CD4-positive, CD25-positive, alpha-beta regulatory T cell (primary cell): ENCODE measurements at regions not wholly inside any gene's neighbourhood (a gene's known extent, or its start where the extent isn't known, plus 50 kb on each side); places are given as distances from the start of the nearest gene placed in this dataset.

Experiments
- ATAC-seq, 2 donors: fragments of 150-1000 bp; cut with Tn5 transposase; one replicate each; pipeline ENCODE4 v1.10.0; 2021; ENCODE audit warnings: low read depth in 2 of 2, moderate number of reproducible peaks in 2 of 2, moderate library complexity in 1 of 2
- DNase-seq, 3 donors: peaks; one replicate each; pipeline versions ENCODE4 v3.0.0 to v3.0.0-alpha.2; 2012 to 2022; ENCODE audit warnings: mixed read lengths in 1 of 3
- H3K27ac ChIP-seq: one replicate; pipeline ENCODE4 v1.7.0; 2013; ENCODE audit warnings: mild to moderate bottlenecking, low read length; ENCODE audit not compliant: insufficient read depth, poor library complexity, severe bottlenecking
- H3K27me3 ChIP-seq: one replicate; pipeline ENCODE4 v1.7.0; 2013; ENCODE audit warnings: low read length; ENCODE audit not compliant: control insufficient read depth, insufficient read depth
- H3K36me3 ChIP-seq: one replicate; pipeline ENCODE4 v1.7.0; 2013; ENCODE audit warnings: mild to moderate bottlenecking, low read length, moderate library complexity; ENCODE audit not compliant: control insufficient read depth, insufficient read depth
- H3K4me1 ChIP-seq: 2 replicates; pipeline ENCODE4 v1.7.0; 2013; ENCODE audit warnings: mild to moderate bottlenecking, low read length; ENCODE audit not compliant: insufficient read depth, control insufficient read depth, poor library complexity, severe bottlenecking
- H3K4me3 ChIP-seq: one replicate; pipeline ENCODE4 v1.7.0; 2013; ENCODE audit warnings: low read depth, mild to moderate bottlenecking, low read length, moderate library complexity
- H3K9me3 ChIP-seq, 2 experiments: 1 replicate in 1 of 2; 2 replicates in 1 of 2; pipeline ENCODE4 v1.7.0; 2013; ENCODE audit warnings: low read length in 2 of 2, mild to moderate bottlenecking in 1 of 2, moderate library complexity in 1 of 2; ENCODE audit not compliant: control insufficient read depth in 2 of 2
- H3K27ac Mint-ChIP-seq, 3 donors: one replicate each; pipeline ENCODE4 v1.8.0; 2020 to 2022; ENCODE audit warnings: mild to moderate bottlenecking in 3 of 3, mixed read lengths in 3 of 3, moderate library complexity in 2 of 3
- H3K27me3 Mint-ChIP-seq: one replicate; pipeline ENCODE4 v1.8.0; 2022; ENCODE audit warnings: mild to moderate bottlenecking, mixed read lengths
- H3K36me3 Mint-ChIP-seq: one replicate; pipeline ENCODE4 v1.8.0; 2020; ENCODE audit warnings: mixed read lengths
- H3K4me1 Mint-ChIP-seq, 4 donors: one replicate each; pipeline ENCODE4 v1.8.0; 2020 to 2022; ENCODE audit warnings: mixed read lengths in 4 of 4, mild to moderate bottlenecking in 1 of 4
- H3K4me3 Mint-ChIP-seq, 4 donors: one replicate each; pipeline ENCODE4 v1.8.0; 2020 to 2022; ENCODE audit warnings: mild to moderate bottlenecking in 4 of 4, mixed read lengths in 4 of 4, moderate library complexity in 3 of 4
- H3K9me3 Mint-ChIP-seq, 7 donors: one replicate each; pipeline ENCODE4 v1.8.0; 2020 to 2022; ENCODE audit warnings: mixed read lengths in 7 of 7, mild to moderate bottlenecking in 3 of 7, moderate library complexity in 2 of 7

DNA sequence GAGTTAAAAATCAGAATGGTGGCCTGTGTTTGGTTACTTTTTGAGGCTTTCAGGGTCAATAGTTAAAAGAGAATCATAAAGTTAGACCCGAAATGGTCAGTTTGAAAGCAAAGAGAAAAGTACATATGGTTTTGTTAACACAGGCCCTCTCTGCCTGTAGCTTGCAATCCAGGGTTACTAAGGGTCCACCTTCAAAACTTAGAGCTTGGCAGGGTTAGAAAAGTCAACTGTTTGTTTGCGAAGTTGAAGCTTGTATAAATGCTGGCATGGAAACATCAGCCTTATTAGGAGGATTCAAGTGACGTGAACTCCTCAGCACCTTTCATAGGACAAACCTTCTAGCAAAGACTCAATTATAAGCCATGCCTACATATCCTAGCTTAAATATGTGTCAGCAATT lies 196.3 kb upstream of the SEMA3A start:
- no peaks in the 10 kb centered on the region for H3K27me3 Mint-ChIP-seq
- Histone ChIP-seq H3K27ac (no peak overlapping the region), H3K4me1 (no peaks in the 10 kb centered on the region), H3K27me3 (no peaks in the 10 kb centered on the region), H3K36me3 (no peaks in the 10 kb centered on the region), H3K9me3 (peaks cover 0 to 10% of the 10 kb centered on the region in 2 experiments), H3K4me3 (no peak overlapping the region)
- no peak overlapping the region for H3K27ac Mint-ChIP-seq
- no peaks in the 10 kb centered on the region for H3K36me3 Mint-ChIP-seq
- H3K9me3 Mint-ChIP-seq = peaks cover 0 to 17% (median 3%) of the 10 kb centered on the region in 7 donors
- ATAC-seq = no peak
- no peak overlapping the region for H3K4me3 Mint-ChIP-seq
- DNase-seq = no peak
- no peaks in the 10 kb centered on the region for H3K4me1 Mint-ChIP-seq

DNA sequence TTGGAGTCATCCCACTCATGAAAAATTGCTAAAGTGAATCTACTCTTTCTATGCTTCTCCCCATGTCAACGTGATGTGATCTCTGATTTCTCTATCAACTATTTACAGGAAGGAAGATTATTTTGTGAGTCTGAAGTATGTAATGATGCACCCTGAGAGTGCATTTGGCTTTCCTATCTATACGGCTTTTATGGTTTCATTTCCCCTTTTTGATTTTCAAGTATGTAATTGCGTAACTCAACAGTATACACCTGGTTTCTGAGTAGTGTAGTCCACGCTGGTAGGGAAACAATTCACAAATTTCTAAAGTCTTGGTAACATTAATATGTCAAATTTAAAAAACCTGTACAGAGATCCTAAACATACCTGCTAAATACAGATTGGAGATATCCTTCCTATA lies 194.7 kb upstream of the SEMA3A start:
- peaks cover 0 to 10% of the 10 kb centered on the region in 2 experiments for H3K9me3 ChIP-seq
- no peaks in the 10 kb centered on the region for H3K27me3 ChIP-seq
- DNase-seq = no peak
- Mint-ChIP-seq H3K27ac (no peak overlapping the region), H3K9me3 (peaks cover 0 to 17% (median 3%) of the 10 kb centered on the region in 7 donors), H3K4me1 (no peaks in the 10 kb centered on the region), H3K27me3 (no peaks in the 10 kb centered on the region), H3K36me3 (no peaks in the 10 kb centered on the region), H3K4me3 (no peak overlapping the region)
- no peak overlapping the region for H3K4me3 ChIP-seq
- no peak for ATAC-seq
- H3K36me3 ChIP-seq = no peaks in the 10 kb centered on the region
- H3K27ac ChIP-seq = no peak overlapping the region
- no peaks in the 10 kb centered on the region for H3K4me1 ChIP-seq

DNA sequence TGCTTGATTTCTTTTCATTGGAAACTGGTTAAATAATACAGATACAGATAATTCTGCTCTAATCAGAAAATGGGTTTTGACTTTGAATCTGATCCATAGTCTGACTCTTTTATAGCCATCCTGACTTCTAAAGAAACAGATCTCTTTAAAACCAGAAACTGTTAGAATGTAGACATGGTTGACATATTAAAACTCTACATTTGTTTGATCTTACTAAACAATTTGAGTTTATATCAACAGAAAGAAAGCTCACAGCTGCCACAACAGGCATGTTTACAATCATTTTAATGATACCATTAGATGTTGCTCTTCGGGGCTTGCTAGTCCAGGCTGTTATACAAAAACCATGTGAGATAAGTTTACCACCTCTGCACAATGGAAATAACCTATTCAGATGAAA lies 193.0 kb upstream of the SEMA3A start:
- Histone ChIP-seq H3K4me3 (no peak overlapping the region), H3K27ac (no peak overlapping the region), H3K4me1 (no peaks in the 10 kb centered on the region), H3K27me3 (no peaks in the 10 kb centered on the region), H3K9me3 (peaks cover 0 to 10% of the 10 kb centered on the region in 2 experiments), H3K36me3 (no peaks in the 10 kb centered on the region)
- ATAC-seq (no peak), DNase-seq (no peak)
- H3K36me3 Mint-ChIP-seq = no peaks in the 10 kb centered on the region
- H3K27ac Mint-ChIP-seq = no peak overlapping the region
- H3K4me1 Mint-ChIP-seq = no peaks in the 10 kb centered on the region
- no peaks in the 10 kb centered on the region for H3K27me3 Mint-ChIP-seq
- H3K4me3 Mint-ChIP-seq = no peak overlapping the region
- H3K9me3 Mint-ChIP-seq = peaks cover 0 to 13% (median 2%) of the 10 kb centered on the region in 7 donors

DNA sequence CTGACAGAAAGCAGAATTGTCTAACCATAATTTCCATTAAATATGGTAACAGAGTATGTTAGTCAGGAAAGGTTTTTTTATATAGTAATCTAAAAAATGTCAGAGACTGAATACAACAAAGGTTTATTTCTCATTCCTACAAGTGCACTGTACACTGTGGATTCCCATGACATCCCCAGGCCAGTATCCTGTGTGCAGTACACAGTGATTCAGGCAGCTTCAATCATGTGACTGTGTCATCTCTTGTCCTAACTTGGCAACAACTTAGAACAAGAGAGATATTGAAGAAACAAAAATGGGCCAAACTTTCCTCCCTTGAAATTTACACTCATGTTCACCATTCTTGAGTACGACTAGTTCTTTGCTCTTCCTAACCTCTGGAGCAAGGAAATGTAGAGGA lies 189.8 kb upstream of the SEMA3A start:
- no peak overlapping the region for H3K27ac Mint-ChIP-seq

DNA sequence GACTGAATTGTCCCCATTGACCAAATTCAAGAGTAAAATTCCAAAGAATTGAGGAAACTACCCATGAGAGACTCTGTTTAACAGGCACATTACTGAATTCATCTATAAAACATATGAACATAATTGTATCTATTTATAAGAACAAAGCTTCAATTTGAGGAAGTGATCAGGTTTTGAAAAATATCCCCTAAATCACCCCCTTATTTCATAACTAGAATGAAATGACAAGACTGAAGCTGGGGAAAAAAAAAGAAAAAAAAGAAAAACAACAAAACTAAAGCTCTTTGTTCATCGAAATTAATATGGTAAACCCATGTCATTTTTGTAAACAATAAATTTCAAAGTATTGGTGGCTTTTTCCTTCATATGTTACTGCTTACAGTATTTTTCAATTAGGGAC lies 184.9 kb upstream of the SEMA3A start:
- Mint-ChIP-seq H3K4me3 (no peak overlapping the region), H3K27me3 (no peaks in the 10 kb centered on the region), H3K9me3 (peaks cover 1 to 13% (median 8%) of the 10 kb centered on the region in 7 donors), H3K36me3 (no peaks in the 10 kb centered on the region), H3K4me1 (no peaks in the 10 kb centered on the region), H3K27ac (no peak overlapping the region)
- no peak for ATAC-seq
- no peak overlapping the region for H3K27ac ChIP-seq
- no peaks in the 10 kb centered on the region for H3K36me3 ChIP-seq
- no peak for DNase-seq
- H3K4me1 ChIP-seq = no peaks in the 10 kb centered on the region
- peaks cover 3 to 5% of the 10 kb centered on the region in 2 experiments for H3K9me3 ChIP-seq
- H3K27me3 ChIP-seq = no peaks in the 10 kb centered on the region
- H3K4me3 ChIP-seq = no peak overlapping the region

More for the DNA sequence above, 189.8 kb upstream of the SEMA3A start:
- Histone ChIP-seq H3K36me3 (no peaks in the 10 kb centered on the region), H3K27ac (no peak overlapping the region), H3K4me1 (no peaks in the 10 kb centered on the region), H3K9me3 (peaks cover 0 to 5% of the 10 kb centered on the region in 2 experiments), H3K27me3 (no peaks in the 10 kb centered on the region), H3K4me3 (no peak overlapping the region)
- Mint-ChIP-seq H3K9me3 (peaks cover 3 to 10% (median 5%) of the 10 kb centered on the region in 7 donors), H3K36me3 (no peaks in the 10 kb centered on the region), H3K27me3 (no peaks in the 10 kb centered on the region), H3K4me1 (no peaks in the 10 kb centered on the region), H3K4me3 (no peak overlapping the region)
- no peak for ATAC-seq
- no peak for DNase-seq

DNA sequence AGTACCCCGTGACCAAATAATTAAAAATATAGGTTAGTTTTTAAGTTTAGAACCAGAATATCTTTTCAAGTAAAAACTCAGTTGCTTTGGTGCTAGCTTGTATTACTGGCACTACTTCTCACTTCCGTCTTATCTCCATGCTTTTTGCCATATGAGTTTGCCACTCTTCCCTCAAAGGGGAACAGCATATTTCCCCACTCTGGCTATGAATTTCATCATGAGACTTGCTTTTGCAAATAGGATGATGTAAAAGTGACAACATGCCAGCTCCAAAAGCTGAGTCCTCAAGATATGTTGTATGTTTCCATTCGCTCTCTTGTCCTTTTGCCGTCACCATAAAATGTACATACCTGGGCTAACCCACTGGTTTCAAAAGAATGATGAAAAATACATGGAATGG lies 178.1 kb upstream of the SEMA3A start:
- H3K9me3 Mint-ChIP-seq = peaks cover 2 to 15% (median 5%) of the 10 kb centered on the region in 7 donors
- H3K36me3 Mint-ChIP-seq = no peaks in the 10 kb centered on the region
- H3K27ac ChIP-seq = no peak overlapping the region
- H3K4me1 ChIP-seq = no peaks in the 10 kb centered on the region
- no peak overlapping the region for H3K27ac Mint-ChIP-seq
- DNase-seq (no peak), ATAC-seq (no peak)
- no peaks in the 10 kb centered on the region for H3K4me1 Mint-ChIP-seq
- H3K27me3 ChIP-seq = no peaks in the 10 kb centered on the region
- peaks cover 0 to 4% of the 10 kb centered on the region in 2 experiments for H3K9me3 ChIP-seq
- no peak overlapping the region for H3K4me3 Mint-ChIP-seq
- H3K36me3 ChIP-seq = no peaks in the 10 kb centered on the region
- no peaks in the 10 kb centered on the region for H3K27me3 Mint-ChIP-seq
- no peak overlapping the region for H3K4me3 ChIP-seq

DNA sequence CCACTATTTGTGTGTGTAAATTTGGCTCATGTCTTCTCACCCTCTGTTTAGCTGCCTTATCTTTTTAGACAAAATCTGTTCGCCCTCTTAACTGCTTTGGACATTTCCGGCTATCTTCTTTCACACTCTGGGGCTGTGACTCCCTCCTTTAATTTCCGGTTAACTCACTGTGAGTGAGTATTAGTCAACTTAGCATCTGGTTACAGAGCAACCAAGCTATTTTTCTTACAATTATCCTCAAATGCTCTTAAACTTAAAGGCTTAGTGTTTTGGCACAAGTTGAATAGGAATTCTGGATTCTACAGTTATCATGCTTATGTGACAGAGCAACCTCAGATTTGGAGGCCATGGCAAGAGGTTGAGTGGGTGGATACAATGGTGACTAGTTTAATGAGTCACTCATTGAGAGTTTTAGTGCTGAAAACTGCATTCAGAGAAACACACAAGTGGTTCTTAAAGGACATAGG lies 177.6 kb upstream of the SEMA3A start:
- peaks cover 2 to 15% (median 5%) of the 10 kb centered on the region in 7 donors for H3K9me3 Mint-ChIP-seq
- no peaks in the 10 kb centered on the region for H3K36me3 ChIP-seq
- no peaks in the 10 kb centered on the region for H3K4me1 ChIP-seq
- H3K4me1 Mint-ChIP-seq = no peaks in the 10 kb centered on the region
- ATAC-seq = no peak
- DNase-seq = no peak
- H3K27ac Mint-ChIP-seq = no peak overlapping the region
- no peaks in the 10 kb centered on the region for H3K36me3 Mint-ChIP-seq
- peaks cover 0 to 3% of the 10 kb centered on the region in 2 experiments for H3K9me3 ChIP-seq
- no peaks in the 10 kb centered on the region for H3K27me3 ChIP-seq
- no peak overlapping the region for H3K4me3 ChIP-seq
- no peaks in the 10 kb centered on the region for H3K27me3 Mint-ChIP-seq
- no peak overlapping the region for H3K27ac ChIP-seq
- no peak overlapping the region for H3K4me3 Mint-ChIP-seq

DNA sequence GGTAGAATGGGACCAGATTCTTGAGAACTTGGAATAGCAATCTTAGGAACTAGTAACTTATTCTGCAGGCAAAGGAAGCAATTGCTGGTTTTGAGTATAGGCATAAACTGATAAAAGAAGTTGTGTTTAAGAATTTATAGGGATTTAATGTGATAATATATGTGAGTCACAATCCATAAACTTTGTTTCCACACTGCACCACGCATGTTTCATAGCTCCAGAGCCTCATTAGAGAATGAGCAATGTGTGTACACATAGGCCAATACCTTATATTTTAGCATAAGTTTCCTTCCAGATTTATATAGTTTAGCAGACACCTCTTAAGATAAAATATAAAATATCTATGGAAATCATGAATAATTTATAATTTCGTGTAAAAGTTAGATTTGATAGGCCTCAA lies 175.5 kb upstream of the SEMA3A start:
- H3K4me3 ChIP-seq = no peak overlapping the region
- Mint-ChIP-seq H3K36me3 (no peaks in the 10 kb centered on the region), H3K4me1 (no peaks in the 10 kb centered on the region), H3K27ac (no peak overlapping the region), H3K27me3 (no peaks in the 10 kb centered on the region), H3K4me3 (no peak overlapping the region), H3K9me3 (peaks cover 0 to 10% (median 4%) of the 10 kb centered on the region in 7 donors)
- H3K27me3 ChIP-seq = no peaks in the 10 kb centered on the region
- no peaks in the 10 kb centered on the region for H3K36me3 ChIP-seq
- H3K4me1 ChIP-seq = no peaks in the 10 kb centered on the region
- peaks cover 0 to 3% of the 10 kb centered on the region in 2 experiments for H3K9me3 ChIP-seq
- no peak for DNase-seq
- no peak overlapping the region for H3K27ac ChIP-seq
- ATAC-seq = no peak
